ENCODE measurements at regions not wholly inside any gene's neighbourhood (a gene's known extent, or its start where the extent isn't known, plus 50 kb on each side); places are given as distances from the start of the nearest gene placed in this dataset.
"Not testable (repeated sequence)": the region's sequence is repeated elsewhere in the genome, so short reads cannot be mapped to it uniquely, and the experiment has no call there.

GRCh38 chr2:132272713-132273112 is 111.0 kb upstream of the ANKRD30BL start:
- no peak overlapping the region for H3K4me3 ChIP-seq (replicated peaks in 1 of 2; ENCODE audit: low read depth in 2 of 2, low read length in 2 of 2)
- TF ChIP-seq, protein P1, sequence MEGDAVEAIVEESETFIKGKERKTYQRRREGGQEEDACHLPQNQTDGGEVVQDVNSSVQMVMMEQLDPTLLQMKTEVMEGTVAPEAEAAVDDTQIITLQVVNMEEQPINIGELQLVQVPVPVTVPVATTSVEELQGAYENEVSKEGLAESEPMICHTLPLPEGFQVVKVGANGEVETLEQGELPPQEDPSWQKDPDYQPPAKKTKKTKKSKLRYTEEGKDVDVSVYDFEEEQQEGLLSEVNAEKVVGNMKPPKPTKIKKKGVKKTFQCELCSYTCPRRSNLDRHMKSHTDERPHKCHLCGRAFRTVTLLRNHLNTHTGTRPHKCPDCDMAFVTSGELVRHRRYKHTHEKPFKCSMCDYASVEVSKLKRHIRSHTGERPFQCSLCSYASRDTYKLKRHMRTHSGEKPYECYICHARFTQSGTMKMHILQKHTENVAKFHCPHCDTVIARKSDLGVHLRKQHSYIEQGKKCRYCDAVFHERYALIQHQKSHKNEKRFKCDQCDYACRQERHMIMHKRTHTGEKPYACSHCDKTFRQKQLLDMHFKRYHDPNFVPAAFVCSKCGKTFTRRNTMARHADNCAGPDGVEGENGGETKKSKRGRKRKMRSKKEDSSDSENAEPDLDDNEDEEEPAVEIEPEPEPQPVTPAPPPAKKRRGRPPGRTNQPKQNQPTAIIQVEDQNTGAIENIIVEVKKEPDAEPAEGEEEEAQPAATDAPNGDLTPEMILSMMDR (IDR thresholded peaks at IDR 0.05; ENCODE audit: low read depth, low read length) = no peak
- DNase-seq (ENCODE audit: low read depth in 2 of 2) = no peak

DNA sequence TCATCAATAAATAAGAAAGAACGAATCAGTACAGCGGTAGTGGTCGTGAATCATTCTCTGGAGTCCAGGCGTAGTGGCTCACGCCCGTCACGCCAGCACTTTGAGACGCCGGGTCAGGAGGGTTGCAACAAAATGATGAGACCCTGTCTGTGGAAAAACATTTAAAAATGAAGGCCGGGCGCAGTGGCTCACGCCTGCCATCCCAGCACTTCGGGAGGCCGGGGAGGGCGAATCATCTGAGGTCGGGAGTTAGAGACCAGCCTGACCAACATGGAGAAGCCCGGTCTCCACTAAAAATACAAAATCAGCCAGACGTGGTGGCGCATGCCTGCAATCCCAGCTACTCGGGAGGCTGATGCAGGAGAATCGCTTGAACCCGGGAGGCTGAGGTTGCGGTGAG is 111.8 kb upstream of the ANKRD30BL start:
- not testable (repeated sequence) for H3K4me3 ChIP-seq (replicated peaks in 1 of 2; ENCODE audit: low read depth in 2 of 2, low read length in 2 of 2); DNase-seq (ENCODE audit: low read depth in 2 of 2)

DNA sequence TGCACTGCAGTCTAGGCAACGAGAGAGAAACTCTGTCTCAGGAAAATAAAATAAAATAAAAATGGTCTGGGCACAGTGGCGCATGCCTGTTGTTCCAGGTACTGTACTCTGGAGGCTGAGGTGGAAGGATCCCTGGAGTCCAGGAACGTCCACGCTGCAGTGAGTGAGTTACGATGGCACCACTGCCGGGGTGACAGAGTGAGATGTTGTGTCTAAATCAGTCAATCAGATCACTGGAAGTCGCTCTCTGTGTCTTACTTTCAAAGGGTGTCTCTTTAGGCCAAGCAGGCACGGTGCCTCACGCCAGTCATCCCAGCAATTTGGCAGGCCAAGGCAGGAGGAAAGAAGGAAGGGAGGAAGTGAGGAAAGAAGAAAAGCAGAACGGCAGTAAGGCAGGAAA is 112.2 kb upstream of the ANKRD30BL start:
- no peak for DNase-seq (ENCODE audit: low read depth in 2 of 2)
- H3K4me3 ChIP-seq (replicated peaks in 1 of 2; ENCODE audit: low read depth in 2 of 2, low read length in 2 of 2) = no peak overlapping the region
- TF ChIP-seq, protein P1 (IDR thresholded peaks at IDR 0.05; ENCODE audit: low read depth, low read length) = no peak

DNA sequence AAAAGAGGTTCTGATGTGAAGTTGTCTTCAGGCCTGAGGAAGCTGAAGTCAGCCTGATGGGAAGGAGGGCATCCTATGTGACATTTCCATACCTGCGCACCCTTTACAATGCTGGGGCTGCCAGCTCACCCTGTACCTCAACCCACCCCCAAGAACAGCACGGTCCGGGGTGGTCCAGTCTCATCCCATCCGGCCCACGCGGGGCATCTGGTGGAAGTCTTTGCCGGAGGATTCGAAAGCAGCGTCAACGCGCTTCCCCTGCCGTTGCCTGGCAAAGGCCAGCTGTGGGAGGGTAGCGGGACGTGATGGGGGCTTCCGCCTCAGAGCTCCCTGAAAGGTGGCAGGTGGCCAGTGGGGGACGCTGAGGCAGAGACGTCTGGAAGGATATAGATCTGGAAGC is 113.6 kb upstream of the ANKRD30BL start:
- DNase-seq (ENCODE audit: low read depth in 2 of 2) = no peak
- TF ChIP-seq, protein P1 (IDR thresholded peaks at IDR 0.05; ENCODE audit: low read depth, low read length) = no peak

DNA sequence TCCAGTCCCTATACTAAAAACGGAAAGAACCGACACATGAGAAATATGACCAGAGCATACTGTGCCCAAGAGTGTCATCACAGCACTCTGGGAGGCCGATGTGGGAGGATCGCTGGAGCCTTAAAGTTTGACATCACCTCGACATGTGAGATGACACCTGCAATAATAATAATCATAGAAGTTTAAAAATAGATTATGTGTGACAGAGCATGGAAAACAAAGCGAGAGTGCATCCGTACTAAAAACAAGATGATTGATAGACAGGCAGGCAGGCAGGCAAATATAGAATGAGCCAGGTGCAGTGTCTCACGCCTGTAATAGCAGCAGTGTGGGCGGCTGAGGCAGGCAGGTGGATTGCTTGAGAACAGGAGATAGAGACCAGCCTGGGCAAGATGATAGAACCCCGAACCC is 114.8 kb upstream of the ANKRD30BL start:
- no peak for DNase-seq (ENCODE audit: low read depth in 2 of 2)
- TF ChIP-seq, protein P1 (IDR thresholded peaks at IDR 0.05; ENCODE audit: low read depth, low read length) = no peak
- H3K4me3 ChIP-seq (replicated peaks in 1 of 2; ENCODE audit: low read depth in 2 of 2, low read length in 2 of 2) = no peak overlapping the region

More for the DNA sequence above, 113.6 kb upstream of the ANKRD30BL start:
- H3K4me3 ChIP-seq (replicated peaks in 1 of 2; ENCODE audit: low read depth in 2 of 2, low read length in 2 of 2) = no peak overlapping the region

- no peak for DNase-seq (ENCODE audit: low read depth in 2 of 2)
- H3K4me3 ChIP-seq (replicated peaks in 1 of 2; ENCODE audit: low read depth in 2 of 2, low read length in 2 of 2) = no peak overlapping the region
- TF ChIP-seq, protein P1 (IDR thresholded peaks at IDR 0.05; ENCODE audit: low read depth, low read length) = no peak
These were observed 116.5 kb upstream of the ANKRD30BL start for GRCh38 chr2:132278267-132278666.

GRCh38 chr2:132279344-132279743 is 117.6 kb upstream of the ANKRD30BL start:
- H3K4me3 ChIP-seq (replicated peaks in 1 of 2; ENCODE audit: low read depth in 2 of 2, low read length in 2 of 2) = no peak overlapping the region
- DNase-seq (ENCODE audit: low read depth in 2 of 2) = no peak
- TF ChIP-seq, protein P1 (IDR thresholded peaks at IDR 0.05; ENCODE audit: low read depth, low read length) = no peak

All from cardiac fibroblast (primary cell).